ENCODE measurements at regions not wholly inside any gene's neighbourhood (a gene's known extent, or its start where the extent isn't known, plus 50 kb on each side); places are given as distances from the start of the nearest gene placed in this dataset.

GRCh38 chr20:51127713-51128112 is 104.8 kb upstream of the KCNG1 start:
- TF ChIP-seq, protein P1, sequence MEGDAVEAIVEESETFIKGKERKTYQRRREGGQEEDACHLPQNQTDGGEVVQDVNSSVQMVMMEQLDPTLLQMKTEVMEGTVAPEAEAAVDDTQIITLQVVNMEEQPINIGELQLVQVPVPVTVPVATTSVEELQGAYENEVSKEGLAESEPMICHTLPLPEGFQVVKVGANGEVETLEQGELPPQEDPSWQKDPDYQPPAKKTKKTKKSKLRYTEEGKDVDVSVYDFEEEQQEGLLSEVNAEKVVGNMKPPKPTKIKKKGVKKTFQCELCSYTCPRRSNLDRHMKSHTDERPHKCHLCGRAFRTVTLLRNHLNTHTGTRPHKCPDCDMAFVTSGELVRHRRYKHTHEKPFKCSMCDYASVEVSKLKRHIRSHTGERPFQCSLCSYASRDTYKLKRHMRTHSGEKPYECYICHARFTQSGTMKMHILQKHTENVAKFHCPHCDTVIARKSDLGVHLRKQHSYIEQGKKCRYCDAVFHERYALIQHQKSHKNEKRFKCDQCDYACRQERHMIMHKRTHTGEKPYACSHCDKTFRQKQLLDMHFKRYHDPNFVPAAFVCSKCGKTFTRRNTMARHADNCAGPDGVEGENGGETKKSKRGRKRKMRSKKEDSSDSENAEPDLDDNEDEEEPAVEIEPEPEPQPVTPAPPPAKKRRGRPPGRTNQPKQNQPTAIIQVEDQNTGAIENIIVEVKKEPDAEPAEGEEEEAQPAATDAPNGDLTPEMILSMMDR (IDR thresholded peaks at IDR 0.05) = no peak
- no peak for TF ChIP-seq POLR2AphosphoS5 (IDR thresholded peaks at IDR 0.05)
- TF ChIP-seq POLR2A (IDR thresholded peaks at IDR 0.05) = no peak
